ENCODE measurements at regions not wholly inside any gene's neighbourhood (a gene's known extent, or its start where the extent isn't known, plus 50 kb on each side); places are given as distances from the start of the nearest gene placed in this dataset.

DNA sequence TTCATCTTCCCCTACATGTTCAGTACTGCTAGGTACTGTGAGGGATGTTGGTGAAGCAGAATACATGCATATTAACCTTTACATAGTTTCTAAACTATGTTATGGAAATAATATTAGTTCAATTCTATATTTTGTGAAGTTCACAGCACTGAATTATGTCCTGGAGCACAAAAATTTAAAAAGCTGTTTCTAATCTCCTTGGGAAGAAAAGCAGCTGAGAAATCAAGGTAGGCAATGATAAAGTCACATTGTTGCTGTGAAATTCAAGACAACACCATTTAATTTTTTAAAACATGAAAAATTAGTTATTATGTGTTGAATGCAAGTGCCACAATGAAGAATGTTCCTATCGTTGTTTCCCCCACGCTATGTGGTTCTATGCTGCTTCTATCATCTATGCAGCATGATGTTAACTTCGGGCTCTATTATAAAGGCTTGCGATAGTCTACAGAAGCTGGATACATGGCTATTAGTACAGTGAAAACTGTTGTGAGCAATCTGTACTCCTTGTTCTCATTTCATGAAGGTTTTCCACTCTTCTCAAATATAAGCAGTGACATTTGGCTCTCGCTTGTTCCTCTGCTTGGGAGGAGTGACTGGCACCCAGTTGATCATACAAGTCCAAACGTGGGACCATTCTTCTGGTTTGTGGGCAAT is 164.3 kb downstream of the AASDHPPT start:
- intact Hi-C loops (cut with micrococcal nuclease): no loop called here
- dilution Hi-C loops (cut with MboI; ENCODE audit: extremely low pct_ligation_motif_present, low sequenced_read_pairs): no loop called here
- Histone ChIP-seq H3K27me3 (ENCODE audit: control insufficient read depth in 2 of 2, insufficient read depth in 2 of 2, low read length in 2 of 2) (no peaks in the 10 kb centered on the region), H3K27ac (ENCODE audit: insufficient read depth, low read depth, low read length) (no peak overlapping the region), H3K36me3 (ENCODE audit: control insufficient read depth in 2 of 2, extremely low read depth in 1 of 2, insufficient read depth in 2 of 2, low read length in 2 of 2) (no peaks in the 10 kb centered on the region), H2AFZ (ENCODE audit: low read depth, low read length) (no peak overlapping the region), H3K4me2 (ENCODE audit: insufficient read depth, low read length) (no peak overlapping the region), H3K4me3 (replicated peaks in 1 of 3; ENCODE audit: insufficient read depth in 1 of 3, low read depth in 1 of 3, low read length in 3 of 3) (no peak overlapping the region), H3K9me3 (replicated peaks; ENCODE audit: control insufficient read depth, insufficient read depth, low read length) (no peaks in the 10 kb centered on the region), H4K20me1 (replicated peaks; ENCODE audit: control insufficient read depth, extremely low read depth, insufficient read depth, low read length) (no peaks in the 10 kb centered on the region), H3K9ac (replicated peaks; ENCODE audit: extremely low read depth, insufficient read depth, low read length) (no peak overlapping the region), H3K4me1 (ENCODE audit: control insufficient read depth, extremely low read depth, insufficient read depth, low read length) (no peaks in the 10 kb centered on the region), H3K9me1 (replicated peaks; ENCODE audit: control insufficient read depth, extremely low read depth, insufficient read depth, low read length) (no peaks in the 10 kb centered on the region), H3K79me2 (ENCODE audit: control insufficient read depth, insufficient read depth, low read length) (no peaks in the 10 kb centered on the region)
- DNase-seq (ENCODE audit: low read depth, low spot score) (no peak), FAIRE-seq (no peak)
- TF ChIP-seq POLR2AphosphoS5 (IDR thresholded peaks at IDR 0.05; ENCODE audit: insufficient read depth, low read depth, low read length): no peak
- no peak for TF ChIP-seq JUN (IDR thresholded peaks at IDR 0.05; ENCODE audit: borderline replicate concordance, insufficient read depth, insufficient read length, low read depth)
- no peak for TF ChIP-seq GATA2 (IDR thresholded peaks at IDR 0.05; ENCODE audit: insufficient read depth, insufficient read length, low read depth, low read length)
- TF ChIP-seq EZH2 (IDR thresholded peaks at IDR 0.05; ENCODE audit: borderline replicate concordance, low read depth, low read length, severe bottlenecking): no peak
- no peak for TF ChIP-seq FOS (IDR thresholded peaks at IDR 0.05; ENCODE audit: borderline replicate concordance, insufficient read depth, low read length)
- TF ChIP-seq, protein P1, sequence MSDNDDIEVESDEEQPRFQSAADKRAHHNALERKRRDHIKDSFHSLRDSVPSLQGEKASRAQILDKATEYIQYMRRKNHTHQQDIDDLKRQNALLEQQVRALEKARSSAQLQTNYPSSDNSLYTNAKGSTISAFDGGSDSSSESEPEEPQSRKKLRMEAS (IDR thresholded peaks at IDR 0.05; ENCODE audit: insufficient read depth, insufficient read length): no peak
- TF ChIP-seq MYC (IDR thresholded peaks at IDR 0.05; ENCODE audit: low read depth, low read length): no peak
- no peak for TF ChIP-seq POLR2A (IDR thresholded peaks at IDR 0.05; ENCODE audit: low read depth, low read length)
- TF ChIP-seq, protein P2, sequence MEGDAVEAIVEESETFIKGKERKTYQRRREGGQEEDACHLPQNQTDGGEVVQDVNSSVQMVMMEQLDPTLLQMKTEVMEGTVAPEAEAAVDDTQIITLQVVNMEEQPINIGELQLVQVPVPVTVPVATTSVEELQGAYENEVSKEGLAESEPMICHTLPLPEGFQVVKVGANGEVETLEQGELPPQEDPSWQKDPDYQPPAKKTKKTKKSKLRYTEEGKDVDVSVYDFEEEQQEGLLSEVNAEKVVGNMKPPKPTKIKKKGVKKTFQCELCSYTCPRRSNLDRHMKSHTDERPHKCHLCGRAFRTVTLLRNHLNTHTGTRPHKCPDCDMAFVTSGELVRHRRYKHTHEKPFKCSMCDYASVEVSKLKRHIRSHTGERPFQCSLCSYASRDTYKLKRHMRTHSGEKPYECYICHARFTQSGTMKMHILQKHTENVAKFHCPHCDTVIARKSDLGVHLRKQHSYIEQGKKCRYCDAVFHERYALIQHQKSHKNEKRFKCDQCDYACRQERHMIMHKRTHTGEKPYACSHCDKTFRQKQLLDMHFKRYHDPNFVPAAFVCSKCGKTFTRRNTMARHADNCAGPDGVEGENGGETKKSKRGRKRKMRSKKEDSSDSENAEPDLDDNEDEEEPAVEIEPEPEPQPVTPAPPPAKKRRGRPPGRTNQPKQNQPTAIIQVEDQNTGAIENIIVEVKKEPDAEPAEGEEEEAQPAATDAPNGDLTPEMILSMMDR (IDR thresholded peaks at IDR 0.05; ENCODE audit: extremely low read depth in 1 of 2, insufficient read depth in 1 of 2, low read depth in 1 of 2, low read length in 2 of 2): no peak
- ChIA-PET CTCF (no interaction called here), POLR2A (no interaction called here)
- no TSS peak for BruUV-seq (replicated peaks)

Data from endothelial cell of umbilical vein (primary cell).